Upper lobe of left lung (tissue), 4 donors: ENCODE measurements at regions not wholly inside any gene's neighbourhood (a gene's known extent, or its start where the extent isn't known, plus 50 kb on each side); places are given as distances from the start of the nearest gene placed in this dataset.

Experiments used
- POLR2A ChIP-seq, 4 donors: fragments of 450-650 bp; IDR thresholded peaks; one replicate each; pipeline ENCODE4 v1.5.1; 2016 to 2017; ENCODE audit warnings: antibody characterized with exemption in 4 of 4, mild to moderate bottlenecking in 2 of 4
- TF ChIP-seq, protein P1 (sequence below), 6 experiments: fragments of 450-650 bp in 4 of 6; fragments of 200-600 bp in 2 of 6; sonication (generic) in 2 of 6; IDR thresholded peaks; one replicate each; pipeline ENCODE4 v1.5.1; 2016 to 2019; ENCODE audit warnings: antibody characterized with exemption in 6 of 6

DNA sequence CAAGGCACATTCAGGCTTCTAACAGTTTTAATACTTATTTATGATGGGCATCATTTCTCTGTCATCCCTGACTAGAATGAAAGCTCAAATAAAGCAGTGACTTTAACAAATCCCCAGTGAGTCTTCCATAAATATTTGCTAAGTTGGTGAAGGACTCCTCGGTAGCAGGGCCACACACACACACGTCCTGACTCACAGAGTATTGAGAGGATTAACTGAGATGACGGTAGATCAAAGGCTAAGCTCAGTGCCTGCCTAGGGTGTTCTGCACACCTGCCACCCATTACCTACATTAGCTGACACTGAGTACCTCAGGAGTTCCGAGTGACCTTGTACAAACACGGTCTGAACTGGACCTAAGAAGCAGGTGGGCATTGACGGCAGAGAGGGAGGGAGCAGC, 197.3 kb upstream of the SFSWAP start:
- TF ChIP-seq, protein P1, sequence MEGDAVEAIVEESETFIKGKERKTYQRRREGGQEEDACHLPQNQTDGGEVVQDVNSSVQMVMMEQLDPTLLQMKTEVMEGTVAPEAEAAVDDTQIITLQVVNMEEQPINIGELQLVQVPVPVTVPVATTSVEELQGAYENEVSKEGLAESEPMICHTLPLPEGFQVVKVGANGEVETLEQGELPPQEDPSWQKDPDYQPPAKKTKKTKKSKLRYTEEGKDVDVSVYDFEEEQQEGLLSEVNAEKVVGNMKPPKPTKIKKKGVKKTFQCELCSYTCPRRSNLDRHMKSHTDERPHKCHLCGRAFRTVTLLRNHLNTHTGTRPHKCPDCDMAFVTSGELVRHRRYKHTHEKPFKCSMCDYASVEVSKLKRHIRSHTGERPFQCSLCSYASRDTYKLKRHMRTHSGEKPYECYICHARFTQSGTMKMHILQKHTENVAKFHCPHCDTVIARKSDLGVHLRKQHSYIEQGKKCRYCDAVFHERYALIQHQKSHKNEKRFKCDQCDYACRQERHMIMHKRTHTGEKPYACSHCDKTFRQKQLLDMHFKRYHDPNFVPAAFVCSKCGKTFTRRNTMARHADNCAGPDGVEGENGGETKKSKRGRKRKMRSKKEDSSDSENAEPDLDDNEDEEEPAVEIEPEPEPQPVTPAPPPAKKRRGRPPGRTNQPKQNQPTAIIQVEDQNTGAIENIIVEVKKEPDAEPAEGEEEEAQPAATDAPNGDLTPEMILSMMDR (IDR thresholded peaks at IDR 0.05): no peak
- no peak for TF ChIP-seq POLR2A (IDR thresholded peaks at IDR 0.05)
